HCT116 (cell line): ENCODE measurements at regions not wholly inside any gene's neighbourhood (a gene's known extent, or its start where the extent isn't known, plus 50 kb on each side); places are given as distances from the start of the nearest gene placed in this dataset.

Source experiments
- ATAC-seq: fragments of 200-7000 bp; cut with Tn5 transposase; 2 replicates; pipeline ENCODE4 v1.9.1; 2020; ENCODE audit warnings: mild to moderate bottlenecking, moderate library complexity
- BruUV-seq: library from RNA; stranded (reverse); fragments of 400-500 nt; replicated peaks from 2 replicates; lab custom pipeline; 2021; lab: Mats Ljungman, UMichigan
- CTCF ChIA-PET: fragments of 300-600 bp; sonication (Branson Sonifier 250); formaldehyde crosslinking; loops from one replicate; lab custom pipeline; 2021; ENCODE audit warnings: antibody characterized with exemption; lab: Charles Lee
- POLR2A ChIA-PET: fragments of 300-600, 350-600 bp; sonication (Branson Sonifier 250); formaldehyde crosslinking; loops from one replicate; lab custom pipeline; 2021; ENCODE audit warnings: antibody characterized with exemption; lab: Charles Lee
- RAD21 ChIA-PET, 2 experiments: fragments of 300-600 bp; sonication (Branson Sonifier 250); formaldehyde crosslinking; loops; one replicate each; lab custom pipeline; 2023; ENCODE audit warnings: low total read pairs in 2 of 2; ENCODE audit not compliant: uncharacterized antibody in 2 of 2, unreplicated experiment in 2 of 2, low non-redundant PET in 1 of 2; lab: Charles Lee
- DNase-seq: peaks from one replicate; pipeline ENCODE4 v3.0.0-alpha.2; 2010; ENCODE audit warnings: low read depth, low spot score
- H2AFZ ChIP-seq: fragments of 200-600 bp; shearing (Covaris generic), sonication (generic); 2 replicates; pipeline ENCODE4 v1.6.1; 2017; ENCODE audit warnings: low read depth, mixed run types, mixed read lengths, antibody characterized with exemption, low read length; ENCODE audit not compliant: poor library complexity, severe bottlenecking
- H3K27ac ChIP-seq: 2 replicates; pipeline ENCODE4 v1.5.1; 2012; ENCODE audit warnings: low read depth, low read length
- H3K27me3 ChIP-seq: fragments of 200-600 bp; sonication (generic); 2 replicates; pipeline ENCODE4 v1.6.1; 2016; ENCODE audit warnings: mixed run types, low read length, mixed read lengths; ENCODE audit not compliant: insufficient read depth
- H3K36me3 ChIP-seq, 2 experiments: fragments of 200-500 bp in 1 of 2; fragments of 200-600 bp in 1 of 2; sonication (Bioruptor generic) in 1 of 2; sonication (generic) in 1 of 2; 2 replicates each; pipeline versions ENCODE4 v1.5.1 to v1.6.1; 2014 to 2016; ENCODE audit warnings: low read length in 2 of 2, inconsistent platforms in 1 of 2, mixed read lengths in 1 of 2, mixed run types in 1 of 2; ENCODE audit not compliant: insufficient read depth in 2 of 2, control insufficient read depth in 1 of 2
- H3K4me1 ChIP-seq, 2 experiments: fragments of 200-600 bp in 1 of 2; sonication (generic) in 1 of 2; 2 replicates each; pipeline versions ENCODE4 v1.5.1 to v1.6.1; 2012 to 2017; ENCODE audit warnings: low read length in 2 of 2, inconsistent platforms in 1 of 2, mild to moderate bottlenecking in 1 of 2, mixed read lengths in 1 of 2, mixed run types in 1 of 2, moderate library complexity in 1 of 2; ENCODE audit not compliant: insufficient read depth in 2 of 2, control insufficient read depth in 1 of 2
- H3K4me2 ChIP-seq: fragments of 200-600 bp; sonication (generic); 2 replicates; pipeline ENCODE4 v1.6.1; 2017; ENCODE audit warnings: mixed run types, low read length, mixed read lengths
- H3K4me3 ChIP-seq, 2 experiments: fragments of 200-600 bp in 1 of 2; sonication (generic) in 1 of 2; replicated peaks in 1 of 2; 2 replicates each; pipeline ENCODE4 v1.5.1; 2011 to 2016; ENCODE audit warnings: low read length in 2 of 2, control low read depth in 1 of 2, low read depth in 1 of 2, mild to moderate bottlenecking in 1 of 2, mixed read lengths in 1 of 2, mixed run types in 1 of 2
- H3K79me2 ChIP-seq: fragments of 200-600 bp; sonication (generic); 2 replicates; pipeline ENCODE4 v1.6.1; 2017; ENCODE audit warnings: mild to moderate bottlenecking, mixed run types, low read length, moderate library complexity, mixed read lengths; ENCODE audit not compliant: insufficient read depth
- H3K9ac ChIP-seq: fragments of 200-600 bp; sonication (generic); 2 replicates; pipeline ENCODE4 v1.6.1; 2016; ENCODE audit warnings: low read length, mixed read lengths
- H3K9me2 ChIP-seq: fragments of 200-600 bp; sonication (generic), shearing (Covaris generic); 2 replicates; pipeline ENCODE4 v1.6.1; 2017; ENCODE audit warnings: mixed run types, mild to moderate bottlenecking, moderate library complexity; ENCODE audit not compliant: insufficient read depth
- H3K9me3 ChIP-seq, 2 experiments: fragments of 200-500 bp in 1 of 2; fragments of 200-600 bp in 1 of 2; sonication (Bioruptor generic) in 1 of 2; sonication (generic) in 1 of 2; 2 replicates each; pipeline ENCODE4 v1.6.1; 2014 to 2017; ENCODE audit warnings: low read length in 2 of 2, mixed read lengths in 2 of 2, inconsistent platforms in 1 of 2, low read depth in 1 of 2, mild to moderate bottlenecking in 1 of 2, mixed run types in 1 of 2, moderate library complexity in 1 of 2; ENCODE audit not compliant: control insufficient read depth in 1 of 2, insufficient read depth in 1 of 2
- H4K20me1 ChIP-seq: fragments of 200-600 bp; sonication (generic), shearing (Covaris generic); 2 replicates; pipeline ENCODE4 v1.6.1; 2017; ENCODE audit warnings: mixed run types, mild to moderate bottlenecking, moderate library complexity; ENCODE audit not compliant: insufficient read depth
- POLR2A ChIP-seq: IDR thresholded peaks from 2 replicates; pipeline ENCODE4 v1.7.0; 2011; ENCODE audit warnings: borderline replicate concordance; ENCODE audit not compliant: insufficient read depth, insufficient read length; ENCODE audit errors: extremely low read depth
- POLR2AphosphoS5 ChIP-seq: IDR thresholded peaks from 2 replicates; pipeline ENCODE4 v1.6.1; 2011; ENCODE audit warnings: mild to moderate bottlenecking, low read depth, low read length, moderate library complexity
- RAD21 ChIP-seq: IDR thresholded peaks from 2 replicates; pipeline ENCODE4 v1.6.1; 2012; ENCODE audit warnings: low read depth, mild to moderate bottlenecking
- ZFX ChIP-seq: fragments of 450-650 bp; IDR thresholded peaks from 2 replicates; pipeline ENCODE4 v1.6.1; 2017
- ZNF274 ChIP-seq: fragments of 200-500 bp; sonication (Bioruptor generic); IDR thresholded peaks from 2 replicates; pipeline ENCODE4 v1.6.1; 2014; ENCODE audit warnings: mild to moderate bottlenecking, low read depth, low read length, inconsistent platforms
- intact Hi-C: fragments of 100-400 bp; cut with micrococcal nuclease; formaldehyde crosslinking; loops from 2 replicates; pipeline ENCODE4 v1.10.0; 2022
- TF ChIP-seq, protein P1 (sequence below), 3 experiments: fragments of 200-600 bp in 1 of 3; sonication (generic) in 1 of 3; IDR thresholded peaks in 2 of 3; conservative IDR thresholded peaks in 1 of 3; 2 replicates each; pipeline ENCODE4 v1.5.1; 2012 to 2017; ENCODE audit warnings: low read depth in 2 of 3, low read length in 2 of 3, antibody characterized with exemption in 1 of 3, borderline replicate concordance in 1 of 3, control low read depth in 1 of 3, mild to moderate bottlenecking in 1 of 3, mixed read lengths in 1 of 3, mixed run types in 1 of 3, moderate library complexity in 1 of 3; ENCODE audit not compliant: insufficient read depth in 1 of 3

DNA sequence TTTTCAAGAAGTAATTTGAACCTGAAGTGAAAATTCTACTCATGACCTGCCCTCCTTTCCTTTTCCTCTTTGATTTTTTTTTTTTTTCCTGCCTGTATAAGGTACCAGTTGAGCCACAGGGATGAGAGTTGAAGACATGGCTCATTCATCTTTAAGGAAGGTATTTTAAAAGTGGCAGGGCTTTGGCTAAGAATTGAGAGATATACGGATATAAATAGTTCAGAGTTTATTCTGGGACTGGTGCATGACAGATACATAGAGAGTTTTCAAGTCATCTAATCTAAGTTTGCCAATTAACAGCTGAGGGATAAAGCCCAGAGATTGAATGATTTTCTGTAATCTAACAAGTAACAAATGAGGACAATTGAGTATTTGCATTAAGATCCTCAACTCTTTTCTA lies 69.8 kb downstream of the BTBD3 start (continued):
- no peak for TF ChIP-seq ZFX
- TF ChIP-seq POLR2AphosphoS5, result no peak
- no peak for TF ChIP-seq POLR2A
- no peak for TF ChIP-seq ZNF274

DNA sequence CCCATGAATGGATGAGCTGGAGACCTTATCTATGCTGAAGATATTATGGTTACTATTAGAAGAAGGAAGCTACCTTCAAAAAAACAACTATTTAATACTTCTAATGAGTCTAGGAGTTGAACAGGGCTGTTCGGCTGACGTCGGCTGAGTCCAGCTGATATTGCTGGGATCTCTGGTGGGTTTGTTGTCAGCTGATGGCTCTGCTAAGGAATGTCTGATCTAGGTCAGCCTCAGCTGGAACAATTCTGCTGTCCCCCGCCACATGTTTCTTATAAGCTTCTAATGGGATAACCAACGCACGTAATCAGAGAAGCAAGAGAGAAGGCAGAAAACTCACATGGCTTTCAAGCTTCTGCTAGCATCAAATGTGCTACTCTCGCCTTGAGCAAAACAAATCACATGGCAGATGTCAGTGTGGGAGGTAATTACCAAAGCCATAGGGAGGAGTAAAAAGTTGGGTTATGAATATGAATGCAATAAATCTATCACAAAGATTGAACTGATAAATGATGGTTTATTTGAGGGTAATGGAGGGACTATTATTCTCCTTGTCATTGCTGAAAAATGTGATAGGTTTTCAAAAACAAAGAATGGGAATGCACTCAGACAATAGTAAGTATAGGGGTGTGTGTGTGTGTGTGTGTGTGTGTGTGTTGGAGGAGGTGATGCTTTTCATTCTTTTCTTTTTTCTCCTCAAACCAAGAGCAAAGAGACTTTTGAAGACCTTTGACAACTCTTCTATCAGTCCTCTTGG lies 71.5 kb downstream of the BTBD3 start:
- H3K4me2 ChIP-seq, result no peak overlapping the region
- H3K9me3 ChIP-seq, result no peaks in the 10 kb centered on the region
- no peaks in the 10 kb centered on the region; the same call in 1 of the 2 replicates for H3K27me3 ChIP-seq
- H3K79me2 ChIP-seq, result no peaks in the 10 kb centered on the region
- H3K4me3 ChIP-seq, result no peak overlapping the region
- ChIA-PET POLR2A (no interaction called here), CTCF (no interaction called here), RAD21 (no interaction called here)
- TF ChIP-seq, protein P1, sequence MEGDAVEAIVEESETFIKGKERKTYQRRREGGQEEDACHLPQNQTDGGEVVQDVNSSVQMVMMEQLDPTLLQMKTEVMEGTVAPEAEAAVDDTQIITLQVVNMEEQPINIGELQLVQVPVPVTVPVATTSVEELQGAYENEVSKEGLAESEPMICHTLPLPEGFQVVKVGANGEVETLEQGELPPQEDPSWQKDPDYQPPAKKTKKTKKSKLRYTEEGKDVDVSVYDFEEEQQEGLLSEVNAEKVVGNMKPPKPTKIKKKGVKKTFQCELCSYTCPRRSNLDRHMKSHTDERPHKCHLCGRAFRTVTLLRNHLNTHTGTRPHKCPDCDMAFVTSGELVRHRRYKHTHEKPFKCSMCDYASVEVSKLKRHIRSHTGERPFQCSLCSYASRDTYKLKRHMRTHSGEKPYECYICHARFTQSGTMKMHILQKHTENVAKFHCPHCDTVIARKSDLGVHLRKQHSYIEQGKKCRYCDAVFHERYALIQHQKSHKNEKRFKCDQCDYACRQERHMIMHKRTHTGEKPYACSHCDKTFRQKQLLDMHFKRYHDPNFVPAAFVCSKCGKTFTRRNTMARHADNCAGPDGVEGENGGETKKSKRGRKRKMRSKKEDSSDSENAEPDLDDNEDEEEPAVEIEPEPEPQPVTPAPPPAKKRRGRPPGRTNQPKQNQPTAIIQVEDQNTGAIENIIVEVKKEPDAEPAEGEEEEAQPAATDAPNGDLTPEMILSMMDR (IDR thresholded peaks at IDR 0.05 in 2 of 3, conservative IDR thresholded peaks at IDR 0.05 in 1 of 3; ENCODE audit: borderline replicate concordance in 1 of 3, insufficient read depth in 1 of 3, low read depth in 2 of 3, low read length in 2 of 3), result no peak
- TF ChIP-seq RAD21, result no peak
- intact Hi-C loops, result no loop called here
- no peak for DNase-seq
- no peaks in the 10 kb centered on the region for H3K36me3 ChIP-seq
- H3K9ac ChIP-seq, result no peak overlapping the region
- H3K4me1 ChIP-seq, result no peaks in the 10 kb centered on the region
- no peak overlapping the region for H2AFZ ChIP-seq
- H3K27ac ChIP-seq, result no peak overlapping the region
- no peak for ATAC-seq
- no peaks in the 10 kb centered on the region for H4K20me1 ChIP-seq
- no peaks in the 10 kb centered on the region for H3K9me2 ChIP-seq
- BruUV-seq, result no TSS peak
